T-helper 17 cell (primary cell): ENCODE measurements at regions not wholly inside any gene's neighbourhood (a gene's known extent, or its start where the extent isn't known, plus 50 kb on each side); places are given as distances from the start of the nearest gene placed in this dataset.

ENCODE experiments used
- ATAC-seq: fragments of 150-1000 bp; cut with Tn5 transposase; 2 replicates; pipeline ENCODE4 v1.10.0; 2021; ENCODE audit warnings: mild to moderate bottlenecking, moderate library complexity
- DNase-seq, 3 donors: peaks; one replicate each; pipeline versions ENCODE4 v3.0.0 to v3.0.0-alpha.2; 2020 to 2021
- H3K9me3 ChIP-seq: one replicate; pipeline ENCODE4 v1.7.0; 2013; ENCODE audit warnings: low read length, mild to moderate bottlenecking; ENCODE audit not compliant: control insufficient read depth, poor library complexity, severe bottlenecking
- H3K27ac Mint-ChIP-seq: one replicate; pipeline ENCODE4 v1.8.0; 2022; ENCODE audit warnings: mild to moderate bottlenecking, moderate library complexity, mixed read lengths
- H3K27me3 Mint-ChIP-seq: one replicate; pipeline ENCODE4 v1.8.0; 2022; ENCODE audit warnings: mixed read lengths
- H3K36me3 Mint-ChIP-seq: one replicate; pipeline ENCODE4 v1.8.0; 2022; ENCODE audit warnings: low read depth, mixed read lengths
- H3K4me1 Mint-ChIP-seq: one replicate; pipeline ENCODE4 v1.8.0; 2022; ENCODE audit warnings: mild to moderate bottlenecking, mixed read lengths
- H3K4me3 Mint-ChIP-seq: one replicate; pipeline ENCODE4 v1.8.0; 2022; ENCODE audit warnings: mild to moderate bottlenecking, moderate library complexity, mixed read lengths

DNA sequence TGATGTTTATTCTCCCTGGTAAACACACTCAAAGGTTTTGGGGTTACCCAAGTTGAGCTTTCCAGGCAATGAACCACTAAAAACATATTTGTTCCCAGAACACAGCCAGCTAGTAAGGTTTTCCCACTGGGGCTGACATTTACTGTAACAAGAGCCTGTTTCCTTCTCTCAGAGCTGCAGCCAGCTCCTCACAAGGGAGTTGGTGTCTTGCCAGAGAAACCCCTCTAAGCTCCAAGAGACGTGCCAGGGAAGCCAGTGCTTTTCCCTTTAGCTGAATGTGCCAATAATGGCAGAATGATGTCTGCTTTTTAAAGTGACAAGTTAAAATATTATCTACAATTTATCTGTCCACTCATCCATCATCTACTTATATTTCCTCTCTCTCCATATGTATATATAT is 170.8 kb upstream of the RBFOX1 start:
- no peak for ATAC-seq
- Mint-ChIP-seq H3K27me3 (no peaks in the 10 kb centered on the region), H3K27ac (no peak overlapping the region), H3K36me3 (no peaks in the 10 kb centered on the region), H3K4me3 (no peak overlapping the region), H3K4me1 (no peaks in the 10 kb centered on the region)
- no peaks in the 10 kb centered on the region for H3K9me3 ChIP-seq
- DNase-seq, result no peak

DNA sequence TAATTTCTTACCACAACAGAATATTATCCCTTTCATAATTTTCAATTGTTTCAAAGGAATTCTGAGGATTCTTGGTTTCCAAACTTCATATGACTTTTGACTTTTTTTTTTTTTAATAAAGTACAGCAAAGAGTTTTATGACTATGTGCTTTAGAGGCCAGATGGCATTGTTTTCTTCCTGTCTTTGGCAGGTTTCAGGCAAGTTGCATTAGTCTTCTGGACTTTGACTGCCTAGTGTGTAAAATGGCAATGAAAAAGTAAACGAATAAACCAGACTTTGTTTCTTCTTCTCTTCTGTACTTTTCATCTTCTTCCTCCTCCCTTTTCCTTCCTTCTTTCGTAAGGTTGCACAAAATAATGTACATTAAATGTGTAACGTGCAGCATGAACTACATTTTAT is 172.6 kb upstream of the RBFOX1 start:
- H3K27ac Mint-ChIP-seq, result no peak overlapping the region
- H3K36me3 Mint-ChIP-seq, result no peaks in the 10 kb centered on the region
- ATAC-seq, result no peak
- H3K4me1 Mint-ChIP-seq, result no peaks in the 10 kb centered on the region
- H3K9me3 ChIP-seq, result no peaks in the 10 kb centered on the region
- DNase-seq, result no peak
- H3K4me3 Mint-ChIP-seq, result no peak overlapping the region
- no peaks in the 10 kb centered on the region for H3K27me3 Mint-ChIP-seq

DNA sequence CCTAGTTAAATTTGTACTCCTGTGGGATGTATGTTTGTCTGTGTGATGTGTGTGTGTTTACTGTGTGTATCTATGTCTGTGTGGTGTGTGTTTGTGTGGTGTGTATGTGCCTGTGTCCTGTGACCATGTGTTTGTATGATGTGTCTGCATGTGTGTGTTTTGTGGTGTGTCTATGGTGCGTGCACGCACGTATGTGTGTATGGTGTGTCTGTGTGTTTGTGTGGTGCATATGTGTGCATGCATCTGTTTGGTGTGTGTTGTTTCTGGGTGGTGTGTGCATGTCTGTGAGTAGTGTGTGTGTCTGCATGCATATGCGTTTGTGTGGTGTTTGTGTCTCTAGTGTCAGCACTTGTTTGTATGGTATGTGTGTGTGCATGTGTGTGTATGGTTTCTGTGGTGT is 174.2 kb upstream of the RBFOX1 start:
- Mint-ChIP-seq H3K27me3 (no peaks in the 10 kb centered on the region), H3K27ac (no peak overlapping the region), H3K4me1 (no peaks in the 10 kb centered on the region), H3K4me3 (no peak overlapping the region), H3K36me3 (no peaks in the 10 kb centered on the region)
- no peaks in the 10 kb centered on the region for H3K9me3 ChIP-seq
- DNase-seq (no peak), ATAC-seq (no peak)

DNA sequence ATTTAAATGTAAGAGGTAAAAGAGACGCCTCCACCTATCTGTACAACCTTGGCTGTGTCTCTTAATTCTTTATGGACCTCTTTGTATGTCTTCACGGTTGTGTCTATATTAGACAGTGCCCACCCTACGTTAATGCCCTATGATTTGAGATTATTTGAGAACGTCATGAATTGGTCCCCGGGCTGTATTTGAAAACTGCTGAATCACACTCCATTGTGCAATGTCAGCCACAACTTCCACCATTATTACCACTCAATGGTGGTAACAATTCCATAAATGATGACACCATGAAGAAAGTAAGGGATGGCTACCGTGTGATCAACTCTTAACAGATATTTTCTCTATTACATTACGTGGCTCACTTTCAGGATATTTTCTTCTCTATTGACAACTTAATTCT is 182.4 kb upstream of the RBFOX1 start:
- ATAC-seq (no peak), DNase-seq (no peak)
- no peaks in the 10 kb centered on the region for H3K4me1 Mint-ChIP-seq
- H3K27ac Mint-ChIP-seq, result no peak overlapping the region
- H3K9me3 ChIP-seq, result no peaks in the 10 kb centered on the region
- no peaks in the 10 kb centered on the region for H3K36me3 Mint-ChIP-seq
- H3K4me3 Mint-ChIP-seq, result no peak overlapping the region
- H3K27me3 Mint-ChIP-seq, result no peaks in the 10 kb centered on the region

DNA sequence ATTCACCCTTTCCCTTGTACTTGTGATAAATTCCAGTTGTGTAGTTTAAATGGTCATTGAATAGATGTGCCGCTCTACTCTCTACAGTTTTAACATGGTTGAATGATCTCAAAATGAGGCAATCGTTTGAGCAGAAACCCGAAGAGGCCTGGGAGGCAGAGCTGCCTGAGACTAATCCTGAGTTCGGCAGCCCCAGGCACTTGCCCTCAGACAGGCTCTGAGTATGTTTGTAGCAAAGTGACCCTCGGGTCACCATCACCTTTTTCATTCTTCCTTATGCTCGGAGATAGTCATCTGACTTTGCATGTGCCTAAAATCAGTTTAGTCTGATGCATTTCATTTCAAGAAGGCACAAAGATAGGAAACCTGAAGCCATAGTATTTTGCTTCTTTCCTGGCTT is 184.0 kb upstream of the RBFOX1 start:
- Mint-ChIP-seq H3K27ac (no peak overlapping the region), H3K36me3 (no peaks in the 10 kb centered on the region), H3K4me3 (no peak overlapping the region), H3K4me1 (no peaks in the 10 kb centered on the region), H3K27me3 (no peaks in the 10 kb centered on the region)
- no peaks in the 10 kb centered on the region for H3K9me3 ChIP-seq
- no peak for ATAC-seq
- DNase-seq, result no peak

DNA sequence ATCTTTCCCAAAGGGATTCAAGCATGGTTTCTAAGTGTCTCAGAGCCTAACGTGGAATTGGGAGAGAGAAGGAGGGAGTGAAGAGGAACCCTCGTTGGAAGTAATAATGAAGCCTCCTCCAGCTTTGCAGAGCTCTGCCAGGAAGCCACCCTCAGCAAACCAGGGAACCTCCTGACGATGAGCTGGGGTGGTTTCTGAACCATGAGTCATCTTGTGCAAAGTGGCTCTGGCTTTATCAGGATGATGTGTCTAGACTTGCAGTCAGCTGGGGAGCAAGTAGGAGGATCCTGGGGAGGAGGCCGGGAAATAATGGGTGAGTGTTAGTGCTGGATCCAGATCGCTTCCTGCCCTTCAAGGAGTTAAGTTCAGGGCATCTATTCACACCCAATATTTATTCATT is 191.7 kb upstream of the RBFOX1 start:
- Mint-ChIP-seq H3K27ac (no peak overlapping the region), H3K27me3 (no peaks in the 10 kb centered on the region), H3K4me3 (no peak overlapping the region), H3K4me1 (no peaks in the 10 kb centered on the region), H3K36me3 (no peaks in the 10 kb centered on the region)
- ATAC-seq, result no peak
- no peaks in the 10 kb centered on the region for H3K9me3 ChIP-seq
- no peak for DNase-seq

DNA sequence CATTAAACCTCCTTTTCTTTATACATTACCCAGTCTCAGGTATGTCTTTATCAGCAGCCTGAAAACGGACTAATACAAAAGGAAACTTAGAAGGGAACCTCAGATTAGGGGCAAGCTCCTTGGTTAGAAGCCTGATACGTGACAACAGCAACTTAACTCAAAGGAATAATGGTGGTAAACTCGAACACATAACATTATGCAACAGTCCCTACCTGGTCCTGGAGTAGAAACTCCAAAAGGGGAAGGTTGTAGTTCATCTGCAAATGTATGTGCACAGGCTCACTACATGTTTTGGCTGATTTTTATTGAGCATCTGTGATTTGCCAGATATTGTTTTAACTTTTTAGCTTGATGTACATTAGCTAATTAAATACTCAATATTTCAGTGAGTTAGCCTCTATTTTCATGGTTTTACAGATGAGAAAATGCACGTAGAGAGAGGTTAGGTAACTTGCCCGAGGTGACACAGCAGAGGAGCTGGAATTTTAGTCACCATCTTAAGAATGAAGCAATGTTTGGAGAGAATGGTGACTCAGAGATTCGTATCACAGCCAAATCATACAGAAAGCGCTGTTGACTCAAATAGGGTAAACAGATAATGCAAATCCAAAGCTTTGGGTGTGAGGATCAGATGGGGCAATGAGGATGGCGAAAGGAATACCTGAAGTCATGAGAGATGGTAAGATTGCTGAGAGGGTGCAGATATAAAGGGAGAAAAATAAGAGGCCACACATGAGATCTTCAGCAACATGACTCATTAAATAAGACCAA is 194.9 kb upstream of the RBFOX1 start:
- no peak overlapping the region for H3K27ac Mint-ChIP-seq
- H3K4me3 Mint-ChIP-seq, result no peak overlapping the region
- H3K9me3 ChIP-seq, result no peaks in the 10 kb centered on the region
- no peaks in the 10 kb centered on the region for H3K4me1 Mint-ChIP-seq
- DNase-seq (no peak), ATAC-seq (no peak)
- H3K27me3 Mint-ChIP-seq, result no peaks in the 10 kb centered on the region
- H3K36me3 Mint-ChIP-seq, result no peaks in the 10 kb centered on the region

DNA sequence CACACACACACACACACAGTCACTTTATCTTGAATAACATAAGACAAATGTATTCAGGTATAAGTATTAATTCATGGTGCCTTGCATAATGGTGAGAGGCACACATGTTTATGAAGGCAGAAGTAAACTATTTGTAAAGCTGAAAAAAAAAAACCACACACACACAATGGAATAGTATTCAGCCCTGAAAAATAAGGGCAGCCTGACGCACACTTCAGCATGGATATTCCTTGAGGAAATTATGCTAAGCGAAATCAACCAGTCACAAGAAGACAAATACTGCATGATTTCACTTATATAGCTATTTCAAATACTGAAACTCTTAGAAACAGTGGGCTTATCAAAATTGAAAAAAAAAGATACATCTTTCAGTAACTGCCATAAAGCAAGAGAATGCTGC is 200.2 kb upstream of the RBFOX1 start:
- ATAC-seq, result no peak
- no peak overlapping the region for H3K27ac Mint-ChIP-seq
- DNase-seq, result no peak
- no peak overlapping the region for H3K4me3 Mint-ChIP-seq
- no peaks in the 10 kb centered on the region for H3K36me3 Mint-ChIP-seq
- H3K4me1 Mint-ChIP-seq, result no peaks in the 10 kb centered on the region
- H3K9me3 ChIP-seq, result no peaks in the 10 kb centered on the region
- no peaks in the 10 kb centered on the region for H3K27me3 Mint-ChIP-seq

DNA sequence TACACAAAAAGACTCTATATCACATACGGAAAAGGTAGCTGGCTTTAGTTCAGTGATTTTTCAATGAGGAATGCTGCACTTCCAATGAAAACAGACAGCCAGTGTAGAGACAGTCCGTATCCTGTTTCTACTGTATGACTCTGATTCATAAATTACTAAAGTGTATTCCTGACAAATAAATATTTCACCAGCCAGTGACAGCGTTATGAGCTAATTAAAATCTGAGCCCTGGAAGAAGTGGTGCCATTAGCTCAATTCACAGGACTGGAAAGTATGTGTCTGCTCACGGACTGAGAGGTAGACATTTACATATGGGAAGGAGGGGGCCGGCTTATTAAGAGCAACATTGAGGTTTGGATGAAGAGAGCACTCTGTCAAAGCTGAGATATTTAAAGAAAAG is 207.9 kb upstream of the RBFOX1 start:
- ATAC-seq (no peak), DNase-seq (no peak)
- no peaks in the 10 kb centered on the region for H3K36me3 Mint-ChIP-seq
- no peaks in the 10 kb centered on the region for H3K4me1 Mint-ChIP-seq
- no peak overlapping the region for H3K27ac Mint-ChIP-seq
- no peak overlapping the region for H3K4me3 Mint-ChIP-seq
- H3K27me3 Mint-ChIP-seq, result no peaks in the 10 kb centered on the region
- H3K9me3 ChIP-seq, result no peaks in the 10 kb centered on the region

DNA sequence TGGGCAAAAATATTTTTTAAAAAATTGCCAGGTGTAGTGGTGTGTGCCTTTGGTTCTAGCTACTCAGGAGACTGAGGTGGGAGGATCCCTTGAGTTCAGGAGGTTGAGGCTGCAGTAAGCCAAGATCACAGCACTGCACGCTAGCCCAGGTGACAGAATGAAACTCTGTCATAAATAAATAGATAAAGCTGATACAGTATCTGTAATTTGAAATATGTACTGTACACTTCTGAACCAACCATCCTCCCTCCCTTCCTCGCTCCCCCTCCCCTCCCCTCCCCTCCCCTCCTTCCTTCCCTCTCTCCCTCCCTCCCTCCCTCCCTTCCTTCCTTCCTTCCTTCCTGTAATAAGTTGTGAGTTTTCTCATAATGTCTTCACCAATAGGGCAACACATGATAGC is 208.4 kb upstream of the RBFOX1 start:
- DNase-seq, result no peak
- no peaks in the 10 kb centered on the region for H3K4me1 Mint-ChIP-seq
- no peak overlapping the region for H3K27ac Mint-ChIP-seq
- no peaks in the 10 kb centered on the region for H3K36me3 Mint-ChIP-seq
- ATAC-seq, result no peak
- H3K27me3 Mint-ChIP-seq, result no peaks in the 10 kb centered on the region
- H3K9me3 ChIP-seq, result no peaks in the 10 kb centered on the region
- no peak overlapping the region for H3K4me3 Mint-ChIP-seq

DNA sequence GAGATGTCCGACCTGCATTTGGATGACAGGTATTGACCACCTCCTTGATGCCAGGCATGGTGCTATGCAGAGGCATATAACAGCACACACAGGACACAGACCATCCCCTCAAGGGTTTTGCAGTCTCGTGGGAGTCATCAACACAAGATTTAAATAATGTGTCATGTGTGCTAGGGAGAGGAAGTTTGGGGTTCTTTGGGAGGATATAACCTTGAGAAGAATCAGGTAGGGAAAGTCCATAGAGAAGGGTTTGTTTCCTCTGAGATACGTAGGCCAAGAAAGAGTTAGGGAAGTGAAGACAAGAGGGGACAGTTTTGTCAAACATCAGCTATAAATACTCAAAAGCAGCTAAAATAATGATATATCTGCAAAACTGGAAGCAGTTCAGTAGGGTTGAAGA is 215.9 kb upstream of the RBFOX1 start:
- DNase-seq (no peak), ATAC-seq (no peak)
- Mint-ChIP-seq H3K27me3 (no peaks in the 10 kb centered on the region), H3K27ac (no peak overlapping the region), H3K4me3 (no peak overlapping the region), H3K4me1 (no peaks in the 10 kb centered on the region), H3K36me3 (no peaks in the 10 kb centered on the region)
- H3K9me3 ChIP-seq, result peaks cover 3% of the 10 kb centered on the region

DNA sequence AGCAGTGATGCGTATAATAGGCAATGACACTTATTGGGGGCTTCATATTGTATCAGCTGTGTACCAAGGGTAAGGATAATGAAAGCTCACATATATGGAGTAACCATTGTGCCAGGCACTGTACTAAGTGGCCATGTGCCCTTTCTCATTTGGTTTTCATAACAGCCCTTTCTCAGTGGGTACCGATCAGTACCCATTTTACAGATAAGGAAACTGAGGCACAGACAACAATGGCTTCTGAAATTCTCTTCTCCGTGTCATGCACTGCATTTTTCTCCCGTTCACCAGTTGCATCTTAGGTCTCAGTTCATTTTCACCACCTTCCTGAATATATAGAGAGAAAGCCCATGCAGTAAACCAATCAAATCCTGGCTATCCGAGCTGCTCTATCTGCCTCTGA is 216.7 kb upstream of the RBFOX1 start:
- Mint-ChIP-seq H3K4me3 (no peak overlapping the region), H3K4me1 (no peaks in the 10 kb centered on the region), H3K36me3 (no peaks in the 10 kb centered on the region), H3K27ac (no peak overlapping the region), H3K27me3 (no peaks in the 10 kb centered on the region)
- ATAC-seq (no peak), DNase-seq (no peak)
- H3K9me3 ChIP-seq, result peaks cover 3% of the 10 kb centered on the region

DNA sequence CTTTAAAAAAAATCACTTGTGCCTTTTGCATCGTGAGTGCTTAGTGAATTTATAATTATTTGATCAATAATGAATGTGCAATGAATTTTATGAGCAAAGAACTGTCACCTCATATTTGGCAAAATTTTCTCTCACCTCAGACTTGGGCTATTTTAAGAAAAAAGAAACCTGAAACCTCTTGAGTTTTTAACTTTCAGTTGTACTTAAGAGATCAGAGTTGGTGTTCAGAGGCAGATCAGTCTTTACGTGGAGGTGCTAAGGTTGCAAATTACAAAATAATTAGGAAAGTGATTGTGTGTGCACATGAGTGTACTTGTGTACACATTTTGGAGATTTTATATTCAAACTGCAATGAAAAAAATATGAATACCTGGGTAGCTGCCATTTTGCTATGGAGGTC is 218.7 kb upstream of the RBFOX1 start:
- no peak for DNase-seq
- peaks cover 3% of the 10 kb centered on the region for H3K9me3 ChIP-seq
- H3K36me3 Mint-ChIP-seq, result no peaks in the 10 kb centered on the region

DNA sequence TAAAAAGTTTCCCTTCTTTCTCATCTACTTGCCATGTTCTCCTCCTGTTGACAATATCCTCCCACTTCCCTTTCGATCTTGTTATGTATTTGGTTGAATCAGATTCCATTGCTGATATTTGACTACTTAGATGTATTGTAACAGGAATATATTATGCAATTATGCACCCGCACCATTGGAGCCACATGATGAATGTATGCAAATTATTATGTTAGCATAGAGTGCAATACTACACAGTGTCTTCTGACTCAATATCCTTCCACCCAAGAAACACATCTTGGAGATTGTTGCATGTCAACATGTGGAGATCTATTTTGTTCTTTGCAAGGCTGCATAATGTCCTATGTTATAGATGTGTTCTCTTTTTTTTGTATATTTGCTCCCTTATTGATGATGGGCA is 219.2 kb upstream of the RBFOX1 start:
- peaks cover 3% of the 10 kb centered on the region for H3K9me3 ChIP-seq
- ATAC-seq (no peak), DNase-seq (no peak)
- Mint-ChIP-seq H3K4me3 (no peak overlapping the region), H3K27ac (no peak overlapping the region), H3K36me3 (no peaks in the 10 kb centered on the region), H3K27me3 (no peaks in the 10 kb centered on the region), H3K4me1 (no peaks in the 10 kb centered on the region)

More for the DNA sequence above, 218.7 kb upstream of the RBFOX1 start:
- H3K27ac Mint-ChIP-seq, result no peak overlapping the region
- H3K27me3 Mint-ChIP-seq, result no peaks in the 10 kb centered on the region
- no peak overlapping the region for H3K4me3 Mint-ChIP-seq
- no peaks in the 10 kb centered on the region for H3K4me1 Mint-ChIP-seq
- no peak for ATAC-seq
